ENCODE measurements at regions not wholly inside any gene's neighbourhood (a gene's known extent, or its start where the extent isn't known, plus 50 kb on each side); places are given as distances from the start of the nearest gene placed in this dataset.
"Not testable (repeated sequence)": the region's sequence is repeated elsewhere in the genome, so short reads cannot be mapped to it uniquely, and the experiment has no call there.

- Histone ChIP-seq H4K20me1 (ENCODE audit: control insufficient read depth, insufficient read depth, low read depth, low read length) (no peaks in the 10 kb centered on the region), H3K4me3 (ENCODE audit: low read length) (no peak overlapping the region), H3K9me2 (replicated peaks; ENCODE audit: control insufficient read depth, low read length) (no peaks in the 10 kb centered on the region; the same call in 1 of the 2 replicates), H3K9me3 (ENCODE audit: control insufficient read depth, insufficient read depth, low read length) (no peaks in the 10 kb centered on the region), H3K4me1 (ENCODE audit: control insufficient read depth, low read length) (peaks cover 7% of the 10 kb centered on the region), H3F3A (ENCODE audit: control insufficient read depth, insufficient read depth) (no peaks in the 10 kb centered on the region), H3K27ac (ENCODE audit: low read depth, low read length) (no peak overlapping the region), H3K27me3 (ENCODE audit: control insufficient read depth, low read length) (no peaks in the 10 kb centered on the region), H3K4me2 (ENCODE audit: low read length) (no peak overlapping the region), H3K79me2 (ENCODE audit: control insufficient read depth, low read length) (no peaks in the 10 kb centered on the region), H3K36me3 (ENCODE audit: control insufficient read depth, low read length) (no peaks in the 10 kb centered on the region)
- TF ChIP-seq EZH2phosphoT487 (IDR thresholded peaks at IDR 0.05; ENCODE audit: borderline replicate concordance, low read length): no peak
- TF ChIP-seq, protein P1, sequence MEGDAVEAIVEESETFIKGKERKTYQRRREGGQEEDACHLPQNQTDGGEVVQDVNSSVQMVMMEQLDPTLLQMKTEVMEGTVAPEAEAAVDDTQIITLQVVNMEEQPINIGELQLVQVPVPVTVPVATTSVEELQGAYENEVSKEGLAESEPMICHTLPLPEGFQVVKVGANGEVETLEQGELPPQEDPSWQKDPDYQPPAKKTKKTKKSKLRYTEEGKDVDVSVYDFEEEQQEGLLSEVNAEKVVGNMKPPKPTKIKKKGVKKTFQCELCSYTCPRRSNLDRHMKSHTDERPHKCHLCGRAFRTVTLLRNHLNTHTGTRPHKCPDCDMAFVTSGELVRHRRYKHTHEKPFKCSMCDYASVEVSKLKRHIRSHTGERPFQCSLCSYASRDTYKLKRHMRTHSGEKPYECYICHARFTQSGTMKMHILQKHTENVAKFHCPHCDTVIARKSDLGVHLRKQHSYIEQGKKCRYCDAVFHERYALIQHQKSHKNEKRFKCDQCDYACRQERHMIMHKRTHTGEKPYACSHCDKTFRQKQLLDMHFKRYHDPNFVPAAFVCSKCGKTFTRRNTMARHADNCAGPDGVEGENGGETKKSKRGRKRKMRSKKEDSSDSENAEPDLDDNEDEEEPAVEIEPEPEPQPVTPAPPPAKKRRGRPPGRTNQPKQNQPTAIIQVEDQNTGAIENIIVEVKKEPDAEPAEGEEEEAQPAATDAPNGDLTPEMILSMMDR (IDR thresholded peaks at IDR 0.05; ENCODE audit: low read depth, low read length, poor library complexity, severe bottlenecking): no peak
Measured at GRCh38 chr10:52391927-52392602, 78.0 kb downstream of the DKK1 start.

- H3K27ac ChIP-seq (ENCODE audit: low read depth, low read length): no peak overlapping the region
- H3K27me3 ChIP-seq (ENCODE audit: control insufficient read depth, low read length): no peaks in the 10 kb centered on the region
- H4K20me1 ChIP-seq (ENCODE audit: control insufficient read depth, insufficient read depth, low read depth, low read length): no peaks in the 10 kb centered on the region
- no peaks in the 10 kb centered on the region for H3K9me3 ChIP-seq (ENCODE audit: control insufficient read depth, insufficient read depth, low read length)
- H3K4me1 ChIP-seq (ENCODE audit: control insufficient read depth, low read length): peaks cover 7% of the 10 kb centered on the region
- no peak overlapping the region for H3K4me3 ChIP-seq (ENCODE audit: low read length)
- H3K79me2 ChIP-seq (ENCODE audit: control insufficient read depth, low read length): no peaks in the 10 kb centered on the region
- no peaks in the 10 kb centered on the region; the same call in 1 of the 2 replicates for H3K9me2 ChIP-seq (replicated peaks; ENCODE audit: control insufficient read depth, low read length)
- H3K36me3 ChIP-seq (ENCODE audit: control insufficient read depth, low read length): no peaks in the 10 kb centered on the region
- TF ChIP-seq, protein P1 (IDR thresholded peaks at IDR 0.05; ENCODE audit: low read depth, low read length, poor library complexity, severe bottlenecking): no peak
- no peak for TF ChIP-seq EZH2phosphoT487 (IDR thresholded peaks at IDR 0.05; ENCODE audit: borderline replicate concordance, low read length)
- no peaks in the 10 kb centered on the region for H3F3A ChIP-seq (ENCODE audit: control insufficient read depth, insufficient read depth)
- H3K4me2 ChIP-seq (ENCODE audit: low read length): no peak overlapping the region
Measured at GRCh38 chr10:52394246-52394645, 80.2 kb downstream of the DKK1 start.

- H3K27me3 ChIP-seq (ENCODE audit: control insufficient read depth, low read length): no peaks in the 10 kb centered on the region
- H4K20me1 ChIP-seq (ENCODE audit: control insufficient read depth, insufficient read depth, low read depth, low read length): no peaks in the 10 kb centered on the region
- TF ChIP-seq EZH2phosphoT487 (IDR thresholded peaks at IDR 0.05; ENCODE audit: borderline replicate concordance, low read length): no peak
- TF ChIP-seq, protein P1 (IDR thresholded peaks at IDR 0.05; ENCODE audit: low read depth, low read length, poor library complexity, severe bottlenecking): no peak
- H3K4me3 ChIP-seq (ENCODE audit: low read length): no peak overlapping the region
- no peaks in the 10 kb centered on the region for H3K36me3 ChIP-seq (ENCODE audit: control insufficient read depth, low read length)
- H3K9me2 ChIP-seq (replicated peaks; ENCODE audit: control insufficient read depth, low read length): no peaks in the 10 kb centered on the region
- no peaks in the 10 kb centered on the region for H3K9me3 ChIP-seq (ENCODE audit: control insufficient read depth, insufficient read depth, low read length)
- H3K4me1 ChIP-seq (ENCODE audit: control insufficient read depth, low read length): no peaks in the 10 kb centered on the region
- H3K4me2 ChIP-seq (ENCODE audit: low read length): no peak overlapping the region
- no peaks in the 10 kb centered on the region for H3F3A ChIP-seq (ENCODE audit: control insufficient read depth, insufficient read depth)
- no peak overlapping the region for H3K27ac ChIP-seq (ENCODE audit: low read depth, low read length)
- H3K79me2 ChIP-seq (ENCODE audit: control insufficient read depth, low read length): no peaks in the 10 kb centered on the region
Measured at GRCh38 chr10:52400562-52400961, 86.5 kb downstream of the DKK1 start.

DNA sequence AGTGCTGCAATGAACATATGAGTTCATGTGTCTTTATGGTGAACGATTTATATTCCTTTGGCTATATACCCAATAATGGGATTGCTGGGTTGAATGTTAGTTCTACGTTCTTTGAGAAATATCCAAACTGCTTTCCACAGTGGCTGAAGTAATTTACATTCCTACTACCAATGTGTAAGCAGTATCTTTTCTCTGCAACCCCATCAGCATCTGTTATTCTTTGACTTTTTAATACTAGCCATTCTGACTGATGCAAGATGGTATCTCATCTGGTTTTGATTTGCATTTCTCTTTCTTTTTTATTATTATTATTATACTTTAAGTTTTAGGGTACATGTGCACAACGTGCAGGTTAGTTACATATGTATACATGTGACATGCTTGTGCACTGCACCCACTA is 89.7 kb downstream of the DKK1 start:
- H3K79me2 ChIP-seq (ENCODE audit: control insufficient read depth, low read length); H3K4me3 ChIP-seq (ENCODE audit: low read length); H3K27ac ChIP-seq (ENCODE audit: low read depth, low read length); H3F3A ChIP-seq (ENCODE audit: control insufficient read depth, insufficient read depth); H4K20me1 ChIP-seq (ENCODE audit: control insufficient read depth, insufficient read depth, low read depth, low read length); H3K4me2 ChIP-seq (ENCODE audit: low read length); H3K9me3 ChIP-seq (ENCODE audit: control insufficient read depth, insufficient read depth, low read length); H3K36me3 ChIP-seq (ENCODE audit: control insufficient read depth, low read length); H3K27me3 ChIP-seq (ENCODE audit: control insufficient read depth, low read length); H3K4me1 ChIP-seq (ENCODE audit: control insufficient read depth, low read length); H3K9me2 ChIP-seq (replicated peaks; ENCODE audit: control insufficient read depth, low read length): not testable (repeated sequence)

Measured in DOHH2 (cell line).